ENCODE measurements at regions not wholly inside any gene's neighbourhood (a gene's known extent, or its start where the extent isn't known, plus 50 kb on each side); places are given as distances from the start of the nearest gene placed in this dataset.

DNA sequence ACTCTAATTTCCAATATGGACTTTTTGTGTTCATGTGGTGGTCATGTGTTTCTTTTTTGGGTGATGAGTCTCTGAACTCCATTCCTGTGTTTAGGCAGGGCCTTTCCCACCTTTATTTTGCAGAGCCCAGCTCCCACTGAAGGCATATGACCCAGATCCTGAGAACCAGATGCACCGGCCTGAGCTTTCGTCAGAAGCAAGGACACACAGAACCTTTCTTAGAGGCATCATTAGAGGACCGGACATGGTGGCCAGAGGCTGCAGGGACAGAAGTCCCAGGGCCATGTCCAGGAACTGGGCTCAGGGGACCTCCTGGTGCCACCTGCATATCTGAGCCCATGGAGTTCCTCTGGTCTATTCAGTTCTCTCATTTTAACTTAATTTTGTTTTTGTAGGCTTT, 200.9 kb upstream of the ZNF32 start:
- Histone ChIP-seq H3K27ac (ENCODE audit: low read depth, low read length) (no peak overlapping the region), H3K23me2 (ENCODE audit: low read depth, low read length) (no peaks in the 10 kb centered on the region; the same call in 1 of the 2 replicates), H3K9ac (replicated peaks in 1 of 4; ENCODE audit: extremely low read depth in 1 of 4, low read depth in 3 of 4, low read length in 3 of 4) (no peak overlapping the region), H2AK5ac (ENCODE audit: low read depth, low read length) (no peak overlapping the region), H2BK20ac (ENCODE audit: low read length) (no peak overlapping the region), H3K4me3 (ENCODE audit: extremely low read depth in 1 of 4, insufficient read depth in 2 of 4, low read depth in 3 of 4, low read length in 4 of 4) (no peak overlapping the region), H2BK12ac (ENCODE audit: low read depth, low read length) (no peak overlapping the region), H3K18ac (ENCODE audit: extremely low read depth, low read length) (no peak overlapping the region), H2BK5ac (ENCODE audit: low read depth, low read length) (no peak overlapping the region), H3K4ac (replicated peaks; ENCODE audit: insufficient read length, low read depth, low read length) (no peak overlapping the region), H3K56ac (replicated peaks; ENCODE audit: insufficient read length, low read depth, low read length) (no peak overlapping the region), H3K4me2 (ENCODE audit: insufficient read depth in 1 of 2, low read depth in 2 of 2, low read length in 2 of 2) (no peak overlapping the region), H3K14ac (ENCODE audit: insufficient read length) (no peak overlapping the region), H3K36me3 (ENCODE audit: control insufficient read depth in 2 of 4, insufficient read depth in 4 of 4, low read length in 3 of 4) (no peaks in the 10 kb centered on the region), H4K5ac (ENCODE audit: insufficient read length, low read depth, low read length) (no peak overlapping the region), H2BK15ac (ENCODE audit: low read length) (no peak overlapping the region), H2BK120ac (replicated peaks; ENCODE audit: low read depth, low read length) (no peak overlapping the region), H3K4me1 (replicated peaks in 1 of 4; ENCODE audit: control insufficient read depth in 3 of 4, insufficient read depth in 4 of 4, low read length in 3 of 4) (no peaks in the 10 kb centered on the region), H3K27me3 (replicated peaks in 1 of 4; ENCODE audit: control insufficient read depth in 3 of 4, extremely low read depth in 1 of 4, insufficient read depth in 3 of 4, low read length in 3 of 4) (no peaks in the 10 kb centered on the region), H4K20me1 (replicated peaks in 1 of 2; ENCODE audit: control insufficient read depth in 1 of 2, insufficient read depth in 2 of 2, low read length in 2 of 2) (no peaks in the 10 kb centered on the region), H3K9me3 (ENCODE audit: insufficient read depth in 2 of 2, low read depth in 1 of 2, low read length in 1 of 2) (no peaks in the 10 kb centered on the region), H3K79me2 (ENCODE audit: control insufficient read depth in 1 of 2, insufficient read depth in 2 of 2, low read length in 2 of 2) (no peaks in the 10 kb centered on the region), H2AFZ (ENCODE audit: low read length) (no peak overlapping the region), H4K8ac (ENCODE audit: extremely low read depth, insufficient read depth, low read length) (no peak overlapping the region), H3K23ac (ENCODE audit: insufficient read length) (no peak overlapping the region), H4K91ac (replicated peaks; ENCODE audit: insufficient read length, low read length) (no peak overlapping the region), H3K79me1 (ENCODE audit: low read depth, low read length) (no peaks in the 10 kb centered on the region)
- no peak for FAIRE-seq
- 87% methylated on average over 3 of the region's 3 CpGs; no CpG with 5 or more reads in 1 of the 2 experiments for WGBS, 2 experiments (ENCODE audit: extremely low coverage in 1 of 2, insufficient coverage in 1 of 2, insufficient read length in 1 of 2, insufficient replicate concordance in 2 of 2, low coverage in 1 of 2, low lambda C conversion rate in 2 of 2, missing lambda C conversion rate in 1 of 2)
- ChIA-PET CTCF (ENCODE audit: partially characterized antibody) (no interaction called here), POLR2A (ENCODE audit: partially characterized antibody) (no interaction called here)
- no peak for DNase-seq (ENCODE audit: low read depth in 1 of 2, low spot score in 2 of 2)
- TF ChIP-seq BRCA1 (IDR thresholded peaks at IDR 0.05; ENCODE audit: low read depth, low read length) (no peak), MAX (IDR thresholded peaks at IDR 0.05) (no peak), KDM4A (IDR thresholded peaks at IDR 0.05; ENCODE audit: low read depth, low read length, severe bottlenecking) (no peak), TAF7 (optimal IDR thresholded peaks at IDR 0.05; ENCODE audit: borderline replicate concordance, low read depth, low read length) (no peak), RXRA (IDR thresholded peaks at IDR 0.05; ENCODE audit: insufficient read depth, low read depth, low read length) (no peak), SIRT6 (IDR thresholded peaks at IDR 0.05; ENCODE audit: low read length) (no peak), GABPA (IDR thresholded peaks at IDR 0.05; ENCODE audit: borderline replicate concordance, insufficient read depth, low read length) (no peak), KDM1A (IDR thresholded peaks at IDR 0.05; ENCODE audit: borderline replicate concordance, low read length) (no peak), ZNF274 (IDR thresholded peaks at IDR 0.05; ENCODE audit: borderline replicate concordance, extremely low read depth, low read length) (no peak), YY1 (IDR thresholded peaks at IDR 0.05; ENCODE audit: low read depth, low read length) (no peak), JUND (IDR thresholded peaks at IDR 0.05; ENCODE audit: low read length) (no peak), MAFK (IDR thresholded peaks at IDR 0.05; ENCODE audit: low read depth, low read length) (no peak)
- TF ChIP-seq, protein P1, sequence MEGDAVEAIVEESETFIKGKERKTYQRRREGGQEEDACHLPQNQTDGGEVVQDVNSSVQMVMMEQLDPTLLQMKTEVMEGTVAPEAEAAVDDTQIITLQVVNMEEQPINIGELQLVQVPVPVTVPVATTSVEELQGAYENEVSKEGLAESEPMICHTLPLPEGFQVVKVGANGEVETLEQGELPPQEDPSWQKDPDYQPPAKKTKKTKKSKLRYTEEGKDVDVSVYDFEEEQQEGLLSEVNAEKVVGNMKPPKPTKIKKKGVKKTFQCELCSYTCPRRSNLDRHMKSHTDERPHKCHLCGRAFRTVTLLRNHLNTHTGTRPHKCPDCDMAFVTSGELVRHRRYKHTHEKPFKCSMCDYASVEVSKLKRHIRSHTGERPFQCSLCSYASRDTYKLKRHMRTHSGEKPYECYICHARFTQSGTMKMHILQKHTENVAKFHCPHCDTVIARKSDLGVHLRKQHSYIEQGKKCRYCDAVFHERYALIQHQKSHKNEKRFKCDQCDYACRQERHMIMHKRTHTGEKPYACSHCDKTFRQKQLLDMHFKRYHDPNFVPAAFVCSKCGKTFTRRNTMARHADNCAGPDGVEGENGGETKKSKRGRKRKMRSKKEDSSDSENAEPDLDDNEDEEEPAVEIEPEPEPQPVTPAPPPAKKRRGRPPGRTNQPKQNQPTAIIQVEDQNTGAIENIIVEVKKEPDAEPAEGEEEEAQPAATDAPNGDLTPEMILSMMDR (IDR thresholded peaks at IDR 0.05; ENCODE audit: control extremely low read depth in 1 of 3, insufficient read depth in 1 of 3, low read depth in 1 of 3, low read length in 3 of 3): no peak

All from H1 (cell line).